HCT116 (cell line): ENCODE measurements at regions not wholly inside any gene's neighbourhood (a gene's known extent, or its start where the extent isn't known, plus 50 kb on each side); places are given as distances from the start of the nearest gene placed in this dataset.

Source experiments
- ATAC-seq: fragments of 200-7000 bp; cut with Tn5 transposase; 2 replicates; pipeline ENCODE4 v1.9.1; 2020; ENCODE audit warnings: mild to moderate bottlenecking, moderate library complexity
- BruUV-seq: library from RNA; stranded (reverse); fragments of 400-500 nt; replicated peaks from 2 replicates; lab custom pipeline; 2021; lab: Mats Ljungman, UMichigan
- CTCF ChIA-PET: fragments of 300-600 bp; sonication (Branson Sonifier 250); formaldehyde crosslinking; loops from one replicate; lab custom pipeline; 2021; ENCODE audit warnings: antibody characterized with exemption; lab: Charles Lee
- POLR2A ChIA-PET: fragments of 300-600, 350-600 bp; sonication (Branson Sonifier 250); formaldehyde crosslinking; loops from one replicate; lab custom pipeline; 2021; ENCODE audit warnings: antibody characterized with exemption; lab: Charles Lee
- RAD21 ChIA-PET, 2 experiments: fragments of 300-600 bp; sonication (Branson Sonifier 250); formaldehyde crosslinking; loops; one replicate each; lab custom pipeline; 2023; ENCODE audit warnings: low total read pairs in 2 of 2; ENCODE audit not compliant: uncharacterized antibody in 2 of 2, unreplicated experiment in 2 of 2, low non-redundant PET in 1 of 2; lab: Charles Lee
- DNase-seq: peaks from one replicate; pipeline ENCODE4 v3.0.0-alpha.2; 2010; ENCODE audit warnings: low read depth, low spot score
- H2AFZ ChIP-seq: fragments of 200-600 bp; shearing (Covaris generic), sonication (generic); 2 replicates; pipeline ENCODE4 v1.6.1; 2017; ENCODE audit warnings: low read depth, mixed run types, mixed read lengths, antibody characterized with exemption, low read length; ENCODE audit not compliant: poor library complexity, severe bottlenecking
- H3K27ac ChIP-seq: 2 replicates; pipeline ENCODE4 v1.5.1; 2012; ENCODE audit warnings: low read depth, low read length
- H3K27me3 ChIP-seq: fragments of 200-600 bp; sonication (generic); 2 replicates; pipeline ENCODE4 v1.6.1; 2016; ENCODE audit warnings: mixed run types, low read length, mixed read lengths; ENCODE audit not compliant: insufficient read depth
- H3K36me3 ChIP-seq, 2 experiments: fragments of 200-500 bp in 1 of 2; fragments of 200-600 bp in 1 of 2; sonication (Bioruptor generic) in 1 of 2; sonication (generic) in 1 of 2; 2 replicates each; pipeline versions ENCODE4 v1.5.1 to v1.6.1; 2014 to 2016; ENCODE audit warnings: low read length in 2 of 2, inconsistent platforms in 1 of 2, mixed read lengths in 1 of 2, mixed run types in 1 of 2; ENCODE audit not compliant: insufficient read depth in 2 of 2, control insufficient read depth in 1 of 2
- H3K4me1 ChIP-seq, 2 experiments: fragments of 200-600 bp in 1 of 2; sonication (generic) in 1 of 2; 2 replicates each; pipeline versions ENCODE4 v1.5.1 to v1.6.1; 2012 to 2017; ENCODE audit warnings: low read length in 2 of 2, inconsistent platforms in 1 of 2, mild to moderate bottlenecking in 1 of 2, mixed read lengths in 1 of 2, mixed run types in 1 of 2, moderate library complexity in 1 of 2; ENCODE audit not compliant: insufficient read depth in 2 of 2, control insufficient read depth in 1 of 2
- H3K4me2 ChIP-seq: fragments of 200-600 bp; sonication (generic); 2 replicates; pipeline ENCODE4 v1.6.1; 2017; ENCODE audit warnings: mixed run types, low read length, mixed read lengths
- H3K4me3 ChIP-seq, 2 experiments: fragments of 200-600 bp in 1 of 2; sonication (generic) in 1 of 2; replicated peaks in 1 of 2; 2 replicates each; pipeline ENCODE4 v1.5.1; 2011 to 2016; ENCODE audit warnings: low read length in 2 of 2, control low read depth in 1 of 2, low read depth in 1 of 2, mild to moderate bottlenecking in 1 of 2, mixed read lengths in 1 of 2, mixed run types in 1 of 2
- H3K79me2 ChIP-seq: fragments of 200-600 bp; sonication (generic); 2 replicates; pipeline ENCODE4 v1.6.1; 2017; ENCODE audit warnings: mild to moderate bottlenecking, mixed run types, low read length, moderate library complexity, mixed read lengths; ENCODE audit not compliant: insufficient read depth
- H3K9ac ChIP-seq: fragments of 200-600 bp; sonication (generic); 2 replicates; pipeline ENCODE4 v1.6.1; 2016; ENCODE audit warnings: low read length, mixed read lengths
- H3K9me2 ChIP-seq: fragments of 200-600 bp; sonication (generic), shearing (Covaris generic); 2 replicates; pipeline ENCODE4 v1.6.1; 2017; ENCODE audit warnings: mixed run types, mild to moderate bottlenecking, moderate library complexity; ENCODE audit not compliant: insufficient read depth
- H3K9me3 ChIP-seq, 2 experiments: fragments of 200-500 bp in 1 of 2; fragments of 200-600 bp in 1 of 2; sonication (Bioruptor generic) in 1 of 2; sonication (generic) in 1 of 2; 2 replicates each; pipeline ENCODE4 v1.6.1; 2014 to 2017; ENCODE audit warnings: low read length in 2 of 2, mixed read lengths in 2 of 2, inconsistent platforms in 1 of 2, low read depth in 1 of 2, mild to moderate bottlenecking in 1 of 2, mixed run types in 1 of 2, moderate library complexity in 1 of 2; ENCODE audit not compliant: control insufficient read depth in 1 of 2, insufficient read depth in 1 of 2
- H4K20me1 ChIP-seq: fragments of 200-600 bp; sonication (generic), shearing (Covaris generic); 2 replicates; pipeline ENCODE4 v1.6.1; 2017; ENCODE audit warnings: mixed run types, mild to moderate bottlenecking, moderate library complexity; ENCODE audit not compliant: insufficient read depth
- CEBPB ChIP-seq: IDR thresholded peaks from 2 replicates; pipeline ENCODE4 v1.6.1; 2012; ENCODE audit warnings: low read depth
- EGR1 ChIP-seq: IDR thresholded peaks from 2 replicates; pipeline ENCODE4 v1.6.1; 2012; ENCODE audit warnings: low read depth
- ELF1 ChIP-seq: IDR thresholded peaks from 2 replicates; pipeline ENCODE4 v1.6.1; 2012; ENCODE audit warnings: low read depth, borderline replicate concordance
- POLR2A ChIP-seq: IDR thresholded peaks from 2 replicates; pipeline ENCODE4 v1.7.0; 2011; ENCODE audit warnings: borderline replicate concordance; ENCODE audit not compliant: insufficient read depth, insufficient read length; ENCODE audit errors: extremely low read depth
- RAD21 ChIP-seq: IDR thresholded peaks from 2 replicates; pipeline ENCODE4 v1.6.1; 2012; ENCODE audit warnings: low read depth, mild to moderate bottlenecking
- SIN3A ChIP-seq: IDR thresholded peaks from 2 replicates; pipeline ENCODE4 v1.6.1; 2012; ENCODE audit warnings: low read depth
- TCF7L2 ChIP-seq: IDR thresholded peaks from 2 replicates; pipeline ENCODE4 v1.7.0; 2011; ENCODE audit warnings: borderline replicate concordance, inconsistent platforms; ENCODE audit not compliant: insufficient read depth, insufficient read length; ENCODE audit errors: extremely low read depth
- YY1 ChIP-seq: IDR thresholded peaks from 2 replicates; pipeline ENCODE4 v1.6.1; 2011; ENCODE audit warnings: low read length, low read depth, moderate library complexity, mild to moderate bottlenecking; ENCODE audit not compliant: insufficient replicate concordance; ENCODE audit errors: extremely low read depth
- ZFX ChIP-seq: fragments of 450-650 bp; IDR thresholded peaks from 2 replicates; pipeline ENCODE4 v1.6.1; 2017
- intact Hi-C: fragments of 100-400 bp; cut with micrococcal nuclease; formaldehyde crosslinking; loops from 2 replicates; pipeline ENCODE4 v1.10.0; 2022
- TF ChIP-seq, protein P1 (sequence below): IDR thresholded peaks from 2 replicates; pipeline ENCODE4 v1.6.1; 2012; ENCODE audit warnings: low read depth
- TF ChIP-seq, protein P2 (sequence below): IDR thresholded peaks from 2 replicates; pipeline ENCODE4 v1.6.1; 2011; ENCODE audit warnings: mild to moderate bottlenecking, low read length, moderate library complexity; ENCODE audit not compliant: insufficient replicate concordance; ENCODE audit errors: extremely low read depth
- TF ChIP-seq, protein P3 (sequence below), 3 experiments: fragments of 200-600 bp in 1 of 3; sonication (generic) in 1 of 3; IDR thresholded peaks in 2 of 3; conservative IDR thresholded peaks in 1 of 3; 2 replicates each; pipeline ENCODE4 v1.5.1; 2012 to 2017; ENCODE audit warnings: low read depth in 2 of 3, low read length in 2 of 3, antibody characterized with exemption in 1 of 3, borderline replicate concordance in 1 of 3, control low read depth in 1 of 3, mild to moderate bottlenecking in 1 of 3, mixed read lengths in 1 of 3, mixed run types in 1 of 3, moderate library complexity in 1 of 3; ENCODE audit not compliant: insufficient read depth in 1 of 3

DNA sequence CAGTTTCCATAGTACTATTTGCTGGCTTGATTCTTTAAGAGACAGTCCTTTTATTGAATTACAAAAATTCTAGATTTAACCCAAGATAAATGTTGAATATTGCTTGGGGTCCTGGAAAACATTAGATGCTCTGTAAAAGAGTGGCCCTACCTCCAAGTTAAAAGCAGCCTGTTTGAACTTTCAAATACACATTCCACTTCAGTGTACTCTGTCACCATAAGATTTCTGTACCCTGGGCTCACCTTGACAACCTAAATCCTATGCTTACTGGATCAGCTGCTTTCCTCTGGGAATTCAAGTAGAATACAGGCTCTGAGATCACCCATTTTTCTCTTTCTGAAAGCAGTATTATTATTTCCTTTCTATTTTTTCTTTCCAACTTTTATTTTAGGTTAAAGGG is 107.7 kb upstream of the DCN start:
- intact Hi-C loops: no loop called here
- Histone ChIP-seq H3K9me2 (no peaks in the 10 kb centered on the region), H3K36me3 (no peaks in the 10 kb centered on the region), H3K27ac (no peak overlapping the region), H3K9me3 (no peaks in the 10 kb centered on the region), H2AFZ (no peak overlapping the region), H3K4me3 (no peak overlapping the region), H3K4me2 (no peak overlapping the region), H3K9ac (no peak overlapping the region), H4K20me1 (no peaks in the 10 kb centered on the region), H3K27me3 (no peaks in the 10 kb centered on the region), H3K4me1 (no peaks in the 10 kb centered on the region), H3K79me2 (no peaks in the 10 kb centered on the region)
- BruUV-seq: no TSS peak
- ChIA-PET CTCF (no interaction called here), RAD21 (no interaction called here), POLR2A (no interaction called here)
- TF ChIP-seq EGR1: no peak
- no peak for TF ChIP-seq YY1
- TF ChIP-seq, protein P1, sequence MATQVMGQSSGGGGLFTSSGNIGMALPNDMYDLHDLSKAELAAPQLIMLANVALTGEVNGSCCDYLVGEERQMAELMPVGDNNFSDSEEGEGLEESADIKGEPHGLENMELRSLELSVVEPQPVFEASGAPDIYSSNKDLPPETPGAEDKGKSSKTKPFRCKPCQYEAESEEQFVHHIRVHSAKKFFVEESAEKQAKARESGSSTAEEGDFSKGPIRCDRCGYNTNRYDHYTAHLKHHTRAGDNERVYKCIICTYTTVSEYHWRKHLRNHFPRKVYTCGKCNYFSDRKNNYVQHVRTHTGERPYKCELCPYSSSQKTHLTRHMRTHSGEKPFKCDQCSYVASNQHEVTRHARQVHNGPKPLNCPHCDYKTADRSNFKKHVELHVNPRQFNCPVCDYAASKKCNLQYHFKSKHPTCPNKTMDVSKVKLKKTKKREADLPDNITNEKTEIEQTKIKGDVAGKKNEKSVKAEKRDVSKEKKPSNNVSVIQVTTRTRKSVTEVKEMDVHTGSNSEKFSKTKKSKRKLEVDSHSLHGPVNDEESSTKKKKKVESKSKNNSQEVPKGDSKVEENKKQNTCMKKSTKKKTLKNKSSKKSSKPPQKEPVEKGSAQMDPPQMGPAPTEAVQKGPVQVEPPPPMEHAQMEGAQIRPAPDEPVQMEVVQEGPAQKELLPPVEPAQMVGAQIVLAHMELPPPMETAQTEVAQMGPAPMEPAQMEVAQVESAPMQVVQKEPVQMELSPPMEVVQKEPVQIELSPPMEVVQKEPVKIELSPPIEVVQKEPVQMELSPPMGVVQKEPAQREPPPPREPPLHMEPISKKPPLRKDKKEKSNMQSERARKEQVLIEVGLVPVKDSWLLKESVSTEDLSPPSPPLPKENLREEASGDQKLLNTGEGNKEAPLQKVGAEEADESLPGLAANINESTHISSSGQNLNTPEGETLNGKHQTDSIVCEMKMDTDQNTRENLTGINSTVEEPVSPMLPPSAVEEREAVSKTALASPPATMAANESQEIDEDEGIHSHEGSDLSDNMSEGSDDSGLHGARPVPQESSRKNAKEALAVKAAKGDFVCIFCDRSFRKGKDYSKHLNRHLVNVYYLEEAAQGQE: no peak
- TF ChIP-seq TCF7L2: no peak
- no peak for TF ChIP-seq ZFX
- TF ChIP-seq, protein P2, sequence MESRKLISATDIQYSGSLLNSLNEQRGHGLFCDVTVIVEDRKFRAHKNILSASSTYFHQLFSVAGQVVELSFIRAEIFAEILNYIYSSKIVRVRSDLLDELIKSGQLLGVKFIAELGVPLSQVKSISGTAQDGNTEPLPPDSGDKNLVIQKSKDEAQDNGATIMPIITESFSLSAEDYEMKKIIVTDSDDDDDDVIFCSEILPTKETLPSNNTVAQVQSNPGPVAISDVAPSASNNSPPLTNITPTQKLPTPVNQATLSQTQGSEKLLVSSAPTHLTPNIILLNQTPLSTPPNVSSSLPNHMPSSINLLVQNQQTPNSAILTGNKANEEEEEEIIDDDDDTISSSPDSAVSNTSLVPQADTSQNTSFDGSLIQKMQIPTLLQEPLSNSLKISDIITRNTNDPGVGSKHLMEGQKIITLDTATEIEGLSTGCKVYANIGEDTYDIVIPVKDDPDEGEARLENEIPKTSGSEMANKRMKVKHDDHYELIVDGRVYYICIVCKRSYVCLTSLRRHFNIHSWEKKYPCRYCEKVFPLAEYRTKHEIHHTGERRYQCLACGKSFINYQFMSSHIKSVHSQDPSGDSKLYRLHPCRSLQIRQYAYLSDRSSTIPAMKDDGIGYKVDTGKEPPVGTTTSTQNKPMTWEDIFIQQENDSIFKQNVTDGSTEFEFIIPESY: no peak
- TF ChIP-seq, protein P3, sequence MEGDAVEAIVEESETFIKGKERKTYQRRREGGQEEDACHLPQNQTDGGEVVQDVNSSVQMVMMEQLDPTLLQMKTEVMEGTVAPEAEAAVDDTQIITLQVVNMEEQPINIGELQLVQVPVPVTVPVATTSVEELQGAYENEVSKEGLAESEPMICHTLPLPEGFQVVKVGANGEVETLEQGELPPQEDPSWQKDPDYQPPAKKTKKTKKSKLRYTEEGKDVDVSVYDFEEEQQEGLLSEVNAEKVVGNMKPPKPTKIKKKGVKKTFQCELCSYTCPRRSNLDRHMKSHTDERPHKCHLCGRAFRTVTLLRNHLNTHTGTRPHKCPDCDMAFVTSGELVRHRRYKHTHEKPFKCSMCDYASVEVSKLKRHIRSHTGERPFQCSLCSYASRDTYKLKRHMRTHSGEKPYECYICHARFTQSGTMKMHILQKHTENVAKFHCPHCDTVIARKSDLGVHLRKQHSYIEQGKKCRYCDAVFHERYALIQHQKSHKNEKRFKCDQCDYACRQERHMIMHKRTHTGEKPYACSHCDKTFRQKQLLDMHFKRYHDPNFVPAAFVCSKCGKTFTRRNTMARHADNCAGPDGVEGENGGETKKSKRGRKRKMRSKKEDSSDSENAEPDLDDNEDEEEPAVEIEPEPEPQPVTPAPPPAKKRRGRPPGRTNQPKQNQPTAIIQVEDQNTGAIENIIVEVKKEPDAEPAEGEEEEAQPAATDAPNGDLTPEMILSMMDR (IDR thresholded peaks at IDR 0.05 in 2 of 3, conservative IDR thresholded peaks at IDR 0.05 in 1 of 3; ENCODE audit: borderline replicate concordance in 1 of 3, insufficient read depth in 1 of 3, low read depth in 2 of 3, low read length in 2 of 3): no peak
- TF ChIP-seq POLR2A: no peak
- no peak for TF ChIP-seq ELF1
- no peak for TF ChIP-seq SIN3A
- no peak for TF ChIP-seq RAD21
- TF ChIP-seq CEBPB: no peak
- DNase-seq (no peak), ATAC-seq (no peak)
